Activated CD4-positive, alpha-beta T cell treated with anti-CD3 and anti-CD28 coated beads for 48 hours (primary cell): ENCODE measurements at regions not wholly inside any gene's neighbourhood (a gene's known extent, or its start where the extent isn't known, plus 50 kb on each side); places are given as distances from the start of the nearest gene placed in this dataset.

Experiments
- DNase-seq: peaks from one replicate; pipeline ENCODE4 v3.0.0-alpha.2; 2020

- DNase-seq, result no peak
Measured at GRCh38 chr5:173691931-173692330, 75.5 kb upstream of the BOD1 start.

- DNase-seq, result no peak
Measured at GRCh38 chr5:173693670-173694069, 77.2 kb upstream of the BOD1 start.

- no peak for DNase-seq
Measured at GRCh38 chr5:173696216-173696615, 79.8 kb upstream of the BOD1 start.

- DNase-seq, result no peak
Measured at GRCh38 chr5:173697931-173698579, 81.6 kb upstream of the BOD1 start.

- DNase-seq, result no peak
Measured at GRCh38 chr5:173699966-173700365, 83.5 kb upstream of the BOD1 start.

GRCh38 chr5:173703466-173703865 is 87.0 kb upstream of the BOD1 start:
- DNase-seq, result no peak

GRCh38 chr5:173704615-173705511 is 88.4 kb upstream of the BOD1 start:
- no peak for DNase-seq

- no peak for DNase-seq
Measured at GRCh38 chr5:173705512-173706044, 89.1 kb upstream of the BOD1 start.

GRCh38 chr5:173706700-173707099 is 90.2 kb upstream of the BOD1 start:
- DNase-seq, result no peak

GRCh38 chr5:173707392-173707791 is 90.9 kb upstream of the BOD1 start:
- DNase-seq, result no peak

- DNase-seq, result no peak
Measured at GRCh38 chr5:173709145-173709544, 92.7 kb upstream of the BOD1 start.

GRCh38 chr5:173709761-173710160 is 93.3 kb upstream of the BOD1 start:
- no peak for DNase-seq

GRCh38 chr5:173710528-173710927 is 94.1 kb upstream of the BOD1 start:
- DNase-seq, result no peak

GRCh38 chr5:173711466-173711865 is 95.0 kb upstream of the BOD1 start:
- no peak for DNase-seq

- no peak for DNase-seq
Measured at GRCh38 chr5:173712609-173713175, 96.2 kb upstream of the BOD1 start.

GRCh38 chr5:173714551-173715428 is 98.3 kb upstream of the BOD1 start:
- DNase-seq, result no peak

- no peak for DNase-seq
Measured at GRCh38 chr5:173715607-173716006, 99.2 kb upstream of the BOD1 start.

- no peak for DNase-seq
Measured at GRCh38 chr5:173716058-173716682, 99.7 kb upstream of the BOD1 start.

GRCh38 chr5:173717959-173718358 is 101.5 kb upstream of the BOD1 start:
- DNase-seq, result no peak

- no peak for DNase-seq
Measured at GRCh38 chr5:173718469-173718868, 102.0 kb upstream of the BOD1 start.

- no peak for DNase-seq
Measured at GRCh38 chr5:173719731-173720082, 103.3 kb upstream of the BOD1 start.

- no peak for DNase-seq
Measured at GRCh38 chr5:173720286-173720952, 104.0 kb upstream of the BOD1 start.
